Inferior parietal cortex (tissue), 1 donor: ENCODE measurements at regions not wholly inside any gene's neighbourhood (a gene's known extent, or its start where the extent isn't known, plus 50 kb on each side); places are given as distances from the start of the nearest gene placed in this dataset.
"Not testable (repeated sequence)": the region's sequence is repeated elsewhere in the genome, so short reads cannot be mapped to it uniquely, and the experiment has no call there.

Experiments used
- DNase-seq: peaks from one replicate; pipeline ENCODE4 v3.0.0-alpha.2; 2016; ENCODE audit errors: extremely low spot score

DNA sequence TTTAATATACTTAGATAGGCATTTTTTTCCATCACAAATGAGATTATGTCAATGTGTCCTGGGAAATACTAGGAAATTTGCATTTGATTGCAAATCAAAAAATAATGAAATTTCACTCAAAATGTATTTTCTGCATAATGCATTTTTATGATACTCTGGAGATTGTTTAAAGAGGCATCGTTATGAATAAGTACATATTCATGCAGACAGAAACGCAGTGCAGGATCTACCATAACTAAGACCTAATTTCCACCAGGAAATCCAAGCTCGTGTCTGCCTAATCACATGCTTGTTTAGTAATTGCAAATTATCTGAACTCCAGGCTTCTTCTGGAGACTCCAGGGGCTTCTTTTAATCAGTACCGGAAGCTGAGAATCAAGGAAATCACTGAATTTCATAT is 163.5 kb upstream of the MXRA5 start:
- DNase-seq = no peak

DNA sequence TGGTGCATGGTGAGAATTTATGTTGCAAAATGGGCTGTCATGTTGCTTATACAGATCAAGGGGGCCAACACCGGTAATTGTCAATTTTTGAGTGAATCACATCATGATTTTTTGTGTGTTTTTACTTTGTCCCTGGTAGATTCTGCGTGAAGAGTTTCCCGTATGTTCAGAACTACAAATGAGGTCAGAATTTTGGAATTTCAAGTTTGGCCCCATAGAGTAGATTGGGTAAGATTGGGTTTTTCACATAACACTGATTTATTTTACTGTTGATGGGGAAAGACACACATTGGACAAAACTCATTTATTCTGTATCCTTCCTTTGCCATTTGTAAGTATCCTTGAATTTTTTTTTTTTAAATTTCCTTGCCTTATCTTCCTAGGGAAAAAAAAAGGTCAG is 158.5 kb upstream of the MXRA5 start:
- DNase-seq = no peak

DNA sequence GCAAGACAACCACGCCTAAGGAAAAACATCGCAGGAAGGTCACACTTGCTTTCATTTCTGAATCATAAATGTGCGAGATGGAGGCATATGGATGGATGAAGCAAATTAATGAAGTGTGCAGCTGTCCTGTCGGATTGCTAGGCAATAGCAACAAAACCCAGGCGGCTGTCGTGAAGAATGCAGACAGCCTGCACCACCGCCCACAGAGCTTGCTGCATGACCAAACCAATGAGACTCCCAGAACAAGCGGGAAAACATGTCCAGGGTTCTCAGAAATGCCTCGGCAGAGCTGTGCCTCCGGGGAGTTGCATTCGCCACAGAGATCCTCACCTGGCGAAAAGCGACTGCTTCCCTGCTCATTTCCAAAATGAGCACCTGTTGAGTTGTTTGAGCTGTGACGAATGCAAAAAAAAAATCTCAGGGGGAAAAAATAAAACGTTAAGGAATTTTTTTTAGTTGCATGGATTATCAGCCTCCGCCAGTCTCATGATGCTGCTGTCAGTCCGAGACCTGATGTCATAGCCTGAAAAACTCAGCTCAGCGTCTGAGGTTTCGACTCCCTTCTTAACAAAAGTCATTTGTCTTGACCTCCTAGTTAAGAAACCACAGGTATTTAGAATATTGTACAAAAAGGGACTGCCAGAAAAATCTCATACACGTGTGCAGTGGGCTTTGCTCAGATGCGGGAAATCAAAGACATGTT is 155.5 kb upstream of the MXRA5 start:
- DNase-seq = no peak

DNA sequence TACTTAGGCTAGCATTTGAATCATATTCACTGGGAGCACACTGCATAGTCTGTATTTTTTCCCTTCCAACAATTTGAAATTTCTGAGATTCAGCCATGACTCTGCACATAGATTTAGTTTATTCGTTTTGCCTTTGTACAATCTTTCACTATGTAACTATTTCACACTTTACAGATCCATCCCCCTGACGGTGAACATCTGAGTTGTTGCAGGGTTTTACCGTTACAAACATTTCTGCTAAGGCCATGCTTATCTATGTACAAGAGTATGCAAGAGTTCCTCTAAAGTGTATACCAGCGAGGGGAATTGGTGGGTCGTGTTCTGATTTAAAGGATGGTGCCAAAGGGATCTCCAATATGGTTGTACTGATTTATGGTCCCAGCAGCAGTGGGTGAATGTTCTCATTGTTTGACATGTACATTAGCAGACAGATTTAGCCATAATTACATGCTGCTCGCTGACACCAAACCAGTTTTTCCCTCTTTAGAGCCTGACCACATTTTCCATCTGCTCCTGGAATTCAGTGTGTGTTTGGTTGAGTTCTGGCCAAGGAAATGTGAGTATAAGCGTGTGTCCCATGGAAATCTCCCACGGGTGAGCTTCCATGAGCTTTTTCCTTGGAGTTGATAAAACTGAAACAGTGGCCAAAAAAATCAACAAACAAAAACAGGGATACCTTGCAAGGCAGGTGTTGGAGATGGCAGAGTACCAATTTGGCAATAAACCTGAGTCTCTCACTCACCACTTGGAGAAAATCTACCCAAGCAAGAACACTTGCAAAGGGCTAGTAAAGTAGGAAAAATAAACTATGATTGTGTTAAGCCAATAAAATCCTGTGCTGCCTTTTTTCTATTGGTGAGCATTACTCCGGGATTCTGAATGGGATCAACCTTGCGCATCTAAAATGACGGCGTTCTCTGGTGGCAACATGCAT is 149.7 kb upstream of the MXRA5 start:
- DNase-seq = not testable (repeated sequence)

DNA sequence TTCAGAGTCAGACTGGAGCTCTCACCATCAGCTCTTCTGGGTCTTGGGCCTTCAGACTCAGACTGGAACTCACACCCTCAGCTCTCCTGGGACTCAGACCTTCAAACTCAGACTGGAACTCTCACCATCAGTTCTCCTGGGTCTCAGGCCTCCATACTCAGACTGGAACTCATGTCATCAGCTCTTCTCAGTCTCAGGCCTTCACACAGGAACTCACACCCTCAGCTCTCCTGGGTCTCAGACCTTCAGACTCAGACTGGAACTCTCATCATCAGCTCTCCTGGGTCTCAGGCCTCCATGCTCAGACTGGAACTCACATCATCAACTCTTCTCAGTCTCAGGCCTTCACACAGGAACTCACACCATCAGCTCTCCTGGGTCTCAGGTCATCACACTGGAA is 147.2 kb upstream of the MXRA5 start:
- no peak for DNase-seq

DNA sequence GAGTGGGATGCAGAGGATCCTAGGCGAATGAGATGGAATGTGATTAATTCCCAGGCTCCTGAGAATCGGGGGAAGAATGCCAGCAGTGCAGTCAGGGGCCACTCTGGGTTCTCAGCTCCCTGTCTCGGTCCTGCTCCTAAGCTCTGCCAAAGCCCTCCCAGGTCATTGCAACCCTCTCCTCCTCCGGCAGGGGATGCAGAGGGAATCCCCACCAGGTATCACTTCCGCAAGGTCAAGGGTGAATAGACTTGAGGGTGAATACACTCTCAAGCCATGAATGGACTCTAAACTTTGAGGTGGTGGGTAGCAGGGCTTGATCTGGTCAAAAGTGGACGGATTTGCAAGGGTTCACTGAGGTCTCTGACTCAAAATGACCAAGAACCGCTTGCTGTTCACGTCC is 139.3 kb upstream of the MXRA5 start:
- no peak for DNase-seq

DNA sequence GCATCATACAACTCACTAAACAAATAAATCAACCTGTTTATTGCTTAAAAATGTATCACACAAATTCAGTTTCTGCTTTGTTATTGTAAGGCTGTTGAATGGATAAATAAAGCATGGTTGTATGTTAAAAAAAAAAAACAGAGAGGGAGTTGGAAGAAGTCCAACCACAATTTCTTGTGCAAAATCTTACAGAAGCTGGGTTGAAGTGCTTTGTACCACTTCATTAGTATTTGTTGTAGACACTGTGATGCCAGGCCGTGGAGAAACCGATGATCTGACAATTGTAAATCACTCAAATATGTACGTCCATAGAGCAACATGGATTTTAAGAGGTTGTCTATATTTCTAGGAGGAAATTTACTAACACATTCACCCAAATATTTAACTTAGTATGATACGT is 132.6 kb upstream of the MXRA5 start:
- no peak for DNase-seq

DNA sequence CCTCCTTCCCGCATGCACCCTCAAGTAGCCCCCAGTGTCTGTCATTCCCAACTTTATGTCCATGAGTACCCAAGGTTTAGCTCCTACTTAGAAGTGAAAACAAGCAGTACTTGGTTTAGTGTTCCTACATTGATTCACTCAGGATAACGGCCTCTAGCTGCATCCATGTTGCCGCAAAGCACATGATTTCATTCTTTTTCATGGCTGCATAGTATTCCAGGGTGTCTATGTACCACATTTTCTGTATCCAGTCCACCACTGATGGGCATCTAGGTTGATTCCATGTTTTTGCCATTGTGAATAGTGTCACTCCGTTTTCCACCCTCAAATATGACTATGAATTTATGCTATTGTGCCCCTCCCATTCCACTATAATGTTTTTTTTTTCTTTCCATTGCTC is 130.5 kb upstream of the MXRA5 start:
- DNase-seq = no peak

DNA sequence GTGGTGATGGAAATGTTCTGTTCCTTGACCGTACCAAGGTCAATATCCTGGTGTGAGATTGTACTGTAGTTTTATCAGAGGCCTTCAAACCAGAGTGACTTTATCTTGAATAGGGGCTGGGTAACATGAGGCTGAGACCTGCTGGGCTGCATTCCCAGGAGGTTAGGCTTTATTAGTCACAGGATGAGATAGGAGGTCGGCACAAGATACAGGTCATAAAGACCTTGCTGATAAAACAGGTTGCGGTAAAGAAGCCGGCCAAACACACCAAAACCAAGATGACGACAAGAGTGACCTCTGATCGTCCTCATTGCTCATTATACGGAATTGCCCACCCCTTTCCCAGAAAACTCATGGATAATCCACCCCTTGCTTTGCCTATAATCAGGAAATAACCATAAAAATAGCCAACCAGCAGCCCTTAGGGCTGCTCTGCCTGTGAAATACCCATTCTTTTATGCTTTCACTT is 123.8 kb upstream of the MXRA5 start:
- not testable (repeated sequence) for DNase-seq

DNA sequence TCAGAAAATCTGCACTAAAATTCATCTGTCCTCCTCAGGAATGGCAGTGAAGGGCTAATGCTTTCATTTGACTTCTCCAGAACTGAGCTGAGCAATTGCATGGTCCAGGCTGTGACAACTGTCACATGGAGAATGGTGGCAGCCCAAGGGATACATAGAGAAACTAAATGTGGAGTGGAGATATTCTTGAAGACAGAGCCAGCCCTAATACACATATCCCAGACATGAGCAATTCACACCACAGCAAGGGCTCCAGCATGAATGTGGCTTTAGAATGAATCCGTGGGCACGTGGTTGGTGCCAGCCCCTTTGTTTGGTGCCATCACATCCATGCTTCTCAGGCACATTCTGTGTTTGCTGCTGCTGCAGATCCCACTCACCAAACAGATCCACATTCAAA is 121.6 kb upstream of the MXRA5 start:
- DNase-seq = no peak

DNA sequence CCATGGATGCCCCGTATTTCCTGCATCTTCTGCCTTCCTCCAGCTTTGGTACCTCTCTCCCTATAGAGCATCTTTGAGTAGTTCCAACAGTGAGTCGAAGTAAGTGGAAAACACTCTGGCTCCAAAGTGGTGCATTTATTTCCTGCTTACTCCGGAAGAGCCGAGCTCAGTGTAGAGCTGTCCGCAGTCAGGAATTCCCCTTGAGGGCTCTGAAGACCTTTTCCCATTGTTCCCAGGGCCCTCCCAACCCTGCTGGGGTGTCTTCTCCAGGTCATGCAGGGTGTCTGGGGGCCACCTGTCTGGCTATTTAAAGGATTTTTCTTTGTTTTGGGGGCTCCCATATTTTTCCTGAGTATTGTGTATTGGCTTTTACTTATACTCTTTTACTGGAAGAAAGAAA is 118.6 kb upstream of the MXRA5 start:
- DNase-seq = no peak

DNA sequence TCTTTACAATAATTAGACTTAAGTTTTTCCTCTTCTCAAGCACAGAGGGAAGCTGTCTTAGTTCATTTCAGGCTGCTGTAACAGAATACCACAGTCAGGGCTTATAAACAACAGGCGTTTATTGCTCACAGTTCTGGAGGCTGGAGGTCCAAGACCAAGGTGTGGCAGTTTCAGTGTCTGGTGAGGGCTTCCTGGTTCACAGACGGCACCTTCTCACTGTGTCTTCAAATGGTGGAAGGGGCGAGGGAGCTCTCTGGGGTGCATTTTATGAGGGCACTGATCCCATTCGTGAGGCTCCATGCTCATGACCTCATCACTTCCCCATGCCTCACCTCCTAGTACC is 115.7 kb upstream of the MXRA5 start:
- DNase-seq = no peak

DNA sequence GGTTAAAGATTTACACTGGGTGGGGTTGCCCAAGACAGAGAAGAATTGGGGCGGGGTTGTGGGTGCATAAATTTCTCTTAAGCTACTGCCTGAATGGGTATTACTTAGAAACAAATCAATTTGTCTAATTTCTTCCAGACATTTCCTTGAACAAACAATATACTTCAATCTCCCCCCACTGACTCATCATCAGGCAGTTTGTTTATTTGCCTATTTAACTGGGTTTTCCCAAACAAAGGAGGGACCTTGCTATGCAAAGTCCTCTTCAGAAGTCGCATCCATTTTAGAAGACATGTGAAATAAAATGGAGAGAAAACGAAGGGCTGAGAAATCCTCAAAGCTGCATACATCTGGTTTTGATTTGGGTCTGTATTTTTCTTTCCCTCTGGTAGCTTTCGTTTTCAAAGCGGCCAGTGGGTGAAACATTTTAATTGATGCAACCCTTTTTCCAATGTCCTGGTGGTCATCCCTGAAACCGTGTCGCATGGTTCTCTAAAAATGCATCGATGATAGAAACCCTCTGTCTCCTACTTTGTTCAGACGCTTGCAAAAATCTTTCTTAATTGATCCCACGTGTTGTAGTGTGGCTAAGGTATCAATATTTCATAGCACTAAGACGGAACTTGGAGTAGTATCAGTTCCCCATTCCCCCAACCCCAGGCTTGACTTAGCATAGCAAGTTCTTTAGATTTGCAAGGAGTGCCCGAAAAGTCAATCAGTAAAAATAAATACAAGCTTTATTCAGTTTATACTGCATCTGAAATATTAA is 115.1 kb upstream of the MXRA5 start:
- DNase-seq = no peak

DNA sequence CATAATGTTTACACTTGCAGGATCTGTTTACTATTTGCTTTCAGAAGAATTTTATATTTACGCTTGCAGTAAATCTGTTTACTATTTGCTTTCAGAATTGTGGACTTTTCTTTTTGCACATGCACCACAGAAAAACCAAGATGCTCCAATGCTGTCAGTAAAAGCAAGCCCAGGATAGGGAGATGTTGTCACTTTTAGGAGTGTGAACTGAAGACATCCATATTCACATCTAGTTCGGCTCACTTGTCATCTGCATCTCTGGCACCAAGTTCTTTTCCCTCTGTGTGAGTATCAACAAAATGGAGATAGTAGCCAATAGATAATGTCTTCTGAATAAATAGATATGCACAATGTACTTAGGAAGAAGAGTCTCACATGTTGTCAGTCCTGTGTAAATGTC is 109.3 kb upstream of the MXRA5 start:
- DNase-seq = no peak

DNA sequence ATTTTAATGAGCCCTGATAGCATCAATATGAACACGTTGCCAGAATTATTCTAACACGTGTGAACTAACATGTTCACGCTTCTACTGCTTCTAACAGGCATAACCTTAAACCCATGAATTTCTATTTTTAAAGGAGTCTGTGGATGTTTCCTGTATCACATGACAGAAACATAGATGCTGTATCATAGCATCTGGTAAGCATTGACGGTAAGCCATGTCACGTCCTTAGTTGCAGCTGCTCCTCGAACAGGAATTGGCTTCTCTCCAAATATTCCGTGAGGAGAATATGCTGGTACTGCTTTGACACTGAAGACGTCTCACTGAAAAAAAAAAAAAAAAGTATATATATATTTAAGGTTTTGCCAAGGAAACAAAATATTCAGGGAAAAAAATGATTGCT is 105.1 kb upstream of the MXRA5 start:
- no peak for DNase-seq

DNA sequence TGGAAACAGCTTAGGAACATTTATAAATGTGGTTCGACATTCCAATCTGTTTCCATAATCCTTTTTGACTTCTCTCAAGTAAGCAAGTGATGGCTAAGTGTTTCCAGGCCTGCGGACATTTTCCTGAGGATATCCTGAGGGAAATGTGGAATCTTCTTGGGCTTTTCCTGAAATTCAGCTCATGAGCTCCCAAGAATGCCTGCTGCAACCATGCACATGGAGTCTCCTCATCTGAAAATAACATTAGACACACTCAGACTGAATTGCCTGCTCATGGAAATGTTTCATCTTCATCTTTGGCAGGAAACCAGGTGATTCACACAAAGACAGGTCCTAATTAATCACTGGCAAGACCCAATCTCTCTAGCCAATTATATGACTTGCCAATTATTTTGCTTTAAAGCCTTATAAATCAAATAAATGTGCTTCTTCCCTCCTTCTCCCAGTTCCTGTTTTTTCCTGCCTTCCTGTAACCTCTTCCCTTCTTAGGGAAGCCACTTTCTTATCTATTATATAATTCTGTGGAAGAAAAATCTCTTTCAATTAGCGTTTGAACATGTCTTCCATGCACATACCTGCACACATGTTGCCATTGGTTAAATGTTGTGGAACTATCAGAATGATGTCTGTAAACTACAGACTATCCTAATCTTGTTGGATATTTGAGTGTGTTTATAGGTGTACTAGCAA is 104.6 kb upstream of the MXRA5 start:
- no peak for DNase-seq

DNA sequence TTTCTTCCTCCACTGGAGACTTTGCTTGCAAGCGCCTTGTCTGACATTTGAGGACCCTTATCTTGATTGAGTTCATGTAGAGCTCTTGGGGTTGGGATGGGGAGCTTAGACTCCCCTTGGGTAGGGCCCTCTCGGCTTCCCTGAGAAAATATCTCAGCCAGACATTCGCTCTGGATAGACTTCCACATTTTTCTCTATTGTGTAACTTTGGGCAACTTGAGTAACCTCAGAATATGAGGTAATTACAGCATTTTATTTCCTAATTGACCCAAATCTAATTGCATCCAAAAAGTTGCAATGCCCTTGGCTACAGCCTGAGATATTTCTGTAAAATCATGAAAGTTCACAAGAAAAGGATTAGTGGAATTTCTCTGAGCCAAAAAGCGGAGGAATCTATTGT is 102.8 kb upstream of the MXRA5 start:
- no peak for DNase-seq

DNA sequence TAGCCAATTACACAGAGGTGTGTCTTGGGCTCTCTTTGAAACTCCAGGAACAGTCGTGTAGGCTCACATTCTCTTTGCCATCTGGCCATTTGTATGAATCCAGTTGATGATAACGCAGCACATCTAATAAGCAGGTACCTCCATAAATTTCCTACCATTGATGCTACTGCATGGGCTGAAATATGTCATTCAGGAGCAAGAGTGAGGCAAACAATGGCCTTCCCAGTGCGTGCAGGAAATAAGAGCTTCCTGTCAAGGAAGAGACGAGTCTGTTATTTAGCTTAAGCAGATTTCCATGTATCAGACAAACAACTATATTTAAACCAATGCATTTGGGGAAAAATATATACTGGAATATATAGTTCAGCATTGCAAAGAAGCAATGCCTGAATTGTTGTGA is 102.1 kb upstream of the MXRA5 start:
- no peak for DNase-seq

DNA sequence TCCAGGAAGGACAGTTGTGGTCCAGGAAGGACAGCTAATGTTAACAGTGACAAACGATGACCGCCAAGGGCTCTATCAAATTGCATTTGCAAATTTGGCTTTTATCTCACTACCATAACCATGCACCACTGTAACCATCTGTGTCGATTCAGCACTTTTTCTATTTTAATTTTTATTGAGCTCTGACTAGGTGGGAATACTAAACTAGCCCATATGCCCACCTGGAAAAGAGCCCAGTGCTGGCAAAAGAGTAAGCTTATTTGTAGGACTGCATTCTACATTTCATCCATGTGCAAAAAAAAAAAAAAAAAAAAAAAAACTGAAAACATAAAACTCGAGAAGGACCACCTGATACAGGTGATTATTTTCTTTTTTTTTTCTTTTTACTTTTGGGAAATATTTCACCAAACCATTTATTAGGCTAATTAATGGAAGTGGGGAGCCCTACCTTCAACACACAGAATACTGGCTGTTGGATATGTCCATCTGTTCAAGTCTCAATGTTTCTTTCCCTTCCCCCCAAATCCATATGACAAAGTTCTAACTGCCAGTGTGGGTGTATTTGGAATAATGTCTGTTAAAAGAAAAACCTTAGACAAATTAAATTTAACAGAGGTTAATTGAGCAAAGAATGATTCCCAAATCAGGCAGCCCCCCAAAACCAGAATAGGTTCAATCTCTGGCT is 99.5 kb upstream of the MXRA5 start:
- DNase-seq = no peak

DNA sequence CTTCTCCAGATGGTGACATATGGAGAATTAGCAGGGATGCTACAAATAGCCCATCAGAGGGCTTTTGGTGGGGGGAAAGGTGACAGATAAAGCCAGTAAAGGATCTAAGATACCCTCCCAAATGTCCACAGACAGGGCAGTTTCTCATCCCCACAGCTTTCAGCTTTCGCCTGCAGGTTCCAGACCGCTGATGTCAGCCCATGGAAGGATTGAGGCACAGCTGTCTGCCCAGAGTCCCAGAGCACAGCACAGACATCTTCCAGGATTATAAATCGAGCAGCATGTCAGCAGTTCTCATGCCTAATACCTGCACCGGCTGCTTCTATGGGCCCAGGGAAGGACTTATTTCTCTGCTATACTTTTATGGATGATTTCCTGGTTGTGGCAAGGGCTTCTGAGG is 96.7 kb upstream of the MXRA5 start:
- DNase-seq = no peak

DNA sequence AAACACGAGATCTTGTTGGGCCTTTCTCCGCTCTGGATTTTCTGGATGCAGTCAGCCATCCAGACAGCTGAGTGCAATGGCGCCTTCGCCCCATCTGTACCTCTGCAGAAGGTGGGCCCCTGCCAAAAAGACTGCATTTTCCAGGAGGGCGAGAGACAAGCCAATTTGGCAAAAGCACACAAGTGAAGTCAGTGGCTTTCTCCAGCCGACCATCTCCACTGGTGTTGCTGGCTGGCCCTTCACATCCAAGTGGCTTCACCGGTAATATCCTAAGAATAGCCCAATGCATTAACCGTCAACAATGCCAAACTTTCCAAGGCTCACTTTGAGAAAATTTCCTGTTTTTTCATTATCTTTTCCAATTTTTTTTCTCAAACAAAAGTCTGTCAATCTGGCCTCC is 96.2 kb upstream of the MXRA5 start:
- DNase-seq = no peak
